MM.1S (cell line): ENCODE measurements at regions not wholly inside any gene's neighbourhood (a gene's known extent, or its start where the extent isn't known, plus 50 kb on each side); places are given as distances from the start of the nearest gene placed in this dataset.

Experiments used
- DNase-seq: peaks from one replicate; pipeline ENCODE4 v3.0.0-alpha.2; 2015
- H2AFZ ChIP-seq: fragments of 300-600 bp; sonication (generic); 2 replicates; pipeline ENCODE4 v1.6.0; 2016; ENCODE audit warnings: antibody characterized with exemption, low read length
- H3F3A ChIP-seq: fragments of 300-600 bp; sonication (generic); 2 replicates; pipeline ENCODE4 v1.6.1; 2016; ENCODE audit warnings: mild to moderate bottlenecking, antibody characterized with exemption, low read length, moderate library complexity, mixed read lengths; ENCODE audit not compliant: insufficient read depth
- H3K27ac ChIP-seq: fragments of 300-600 bp; sonication (generic); 2 replicates; pipeline ENCODE4 v1.5.1; 2016; ENCODE audit warnings: mild to moderate bottlenecking, low read length
- H3K27me3 ChIP-seq: fragments of 300-600 bp; sonication (generic); replicated peaks from 2 replicates; pipeline ENCODE4 v1.6.0; 2016; ENCODE audit warnings: low read length; ENCODE audit not compliant: insufficient read depth
- H3K36me3 ChIP-seq: fragments of 300-600 bp; sonication (generic); replicated peaks from 2 replicates; pipeline ENCODE4 v1.6.1; 2016; ENCODE audit warnings: mild to moderate bottlenecking, low read length, mixed read lengths; ENCODE audit not compliant: insufficient read depth
- H3K4me1 ChIP-seq: fragments of 300-600 bp; sonication (generic); 2 replicates; pipeline ENCODE4 v1.6.1; 2016; ENCODE audit warnings: low read length, mixed read lengths
- H3K4me2 ChIP-seq: fragments of 300-600 bp; sonication (generic); 2 replicates; pipeline ENCODE4 v1.6.0; 2016; ENCODE audit warnings: low read depth, low read length
- H3K4me3 ChIP-seq: fragments of 300-600 bp; sonication (generic); 2 replicates; pipeline ENCODE4 v1.5.1; 2016; ENCODE audit warnings: low read length, mixed read lengths
- H3K79me2 ChIP-seq: fragments of 300-600 bp; sonication (generic); 2 replicates; pipeline ENCODE4 v1.6.1; 2016; ENCODE audit warnings: mixed run types, low read length, mixed read lengths
- H3K9ac ChIP-seq: fragments of 300-600 bp; sonication (generic); 2 replicates; pipeline ENCODE4 v1.6.1; 2016; ENCODE audit warnings: low read length, mixed read lengths
- H3K9me2 ChIP-seq: fragments of 300-600 bp; sonication (generic); replicated peaks from 2 replicates; pipeline ENCODE4 v1.6.1; 2016; ENCODE audit warnings: mild to moderate bottlenecking, low read length, mixed read lengths; ENCODE audit not compliant: insufficient read depth
- H3K9me3 ChIP-seq: fragments of 300-600 bp; sonication (generic); replicated peaks from 2 replicates; pipeline ENCODE4 v1.6.1; 2016; ENCODE audit warnings: mild to moderate bottlenecking, low read length, mixed read lengths; ENCODE audit not compliant: insufficient read depth
- H4K20me1 ChIP-seq: fragments of 300-600 bp; sonication (generic); 2 replicates; pipeline ENCODE4 v1.6.1; 2016; ENCODE audit warnings: mild to moderate bottlenecking, low read length, moderate library complexity, mixed read lengths; ENCODE audit not compliant: insufficient read depth
- EZH2 ChIP-seq: fragments of 300-600 bp; sonication (generic); optimal IDR thresholded peaks from 2 replicates; pipeline ENCODE3; 2017; ENCODE audit warnings: low read depth, mild to moderate bottlenecking, antibody characterized with exemption, low read length, mixed read lengths
- EZH2phosphoT487 ChIP-seq: fragments of 300-600 bp; sonication (generic); IDR thresholded peaks from 2 replicates; pipeline ENCODE4 v1.6.1; 2018; ENCODE audit warnings: antibody characterized with exemption, low read length
- TF ChIP-seq, protein P1 (sequence below): fragments of 300-600 bp; sonication (generic); IDR thresholded peaks from 2 replicates; pipeline ENCODE4 v1.5.1; 2016; ENCODE audit warnings: antibody characterized with exemption, low read length, mixed read lengths

DNA sequence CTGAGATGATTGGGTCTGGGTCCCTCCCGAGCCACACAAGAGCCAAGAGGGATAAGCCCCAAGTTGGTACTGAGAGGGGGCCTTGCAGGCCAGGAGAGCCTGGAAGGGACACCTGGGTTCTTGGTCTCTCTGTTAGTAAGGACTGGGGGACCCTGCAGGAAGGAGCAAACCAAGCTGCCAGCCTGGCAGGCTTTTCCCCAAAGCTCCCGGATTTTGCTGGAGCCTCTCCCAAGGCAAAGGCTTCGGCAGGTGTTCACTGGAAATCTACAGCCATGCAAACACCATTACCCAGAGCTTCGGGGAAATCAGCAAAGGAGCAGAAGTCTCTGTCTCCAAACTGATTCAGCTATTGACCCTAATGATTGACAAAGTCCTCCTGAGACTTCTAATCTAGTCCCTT lies 527.9 kb downstream of the BUD13 start:
- Histone ChIP-seq H3K4me3 (no peak overlapping the region), H3K27me3 (no peaks in the 10 kb centered on the region), H2AFZ (no peak overlapping the region), H3K36me3 (no peaks in the 10 kb centered on the region), H3K27ac (no peak overlapping the region), H3K4me1 (no peaks in the 10 kb centered on the region), H3K4me2 (no peak overlapping the region), H3K9ac (no peak overlapping the region), H3F3A (no peaks in the 10 kb centered on the region), H3K9me3 (no peaks in the 10 kb centered on the region), H4K20me1 (no peaks in the 10 kb centered on the region), H3K9me2 (no peaks in the 10 kb centered on the region), H3K79me2 (no peaks in the 10 kb centered on the region)
- TF ChIP-seq, protein P1, sequence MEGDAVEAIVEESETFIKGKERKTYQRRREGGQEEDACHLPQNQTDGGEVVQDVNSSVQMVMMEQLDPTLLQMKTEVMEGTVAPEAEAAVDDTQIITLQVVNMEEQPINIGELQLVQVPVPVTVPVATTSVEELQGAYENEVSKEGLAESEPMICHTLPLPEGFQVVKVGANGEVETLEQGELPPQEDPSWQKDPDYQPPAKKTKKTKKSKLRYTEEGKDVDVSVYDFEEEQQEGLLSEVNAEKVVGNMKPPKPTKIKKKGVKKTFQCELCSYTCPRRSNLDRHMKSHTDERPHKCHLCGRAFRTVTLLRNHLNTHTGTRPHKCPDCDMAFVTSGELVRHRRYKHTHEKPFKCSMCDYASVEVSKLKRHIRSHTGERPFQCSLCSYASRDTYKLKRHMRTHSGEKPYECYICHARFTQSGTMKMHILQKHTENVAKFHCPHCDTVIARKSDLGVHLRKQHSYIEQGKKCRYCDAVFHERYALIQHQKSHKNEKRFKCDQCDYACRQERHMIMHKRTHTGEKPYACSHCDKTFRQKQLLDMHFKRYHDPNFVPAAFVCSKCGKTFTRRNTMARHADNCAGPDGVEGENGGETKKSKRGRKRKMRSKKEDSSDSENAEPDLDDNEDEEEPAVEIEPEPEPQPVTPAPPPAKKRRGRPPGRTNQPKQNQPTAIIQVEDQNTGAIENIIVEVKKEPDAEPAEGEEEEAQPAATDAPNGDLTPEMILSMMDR: no peak
- no peak for TF ChIP-seq EZH2
- no peak for TF ChIP-seq EZH2phosphoT487
- no peak for DNase-seq

DNA sequence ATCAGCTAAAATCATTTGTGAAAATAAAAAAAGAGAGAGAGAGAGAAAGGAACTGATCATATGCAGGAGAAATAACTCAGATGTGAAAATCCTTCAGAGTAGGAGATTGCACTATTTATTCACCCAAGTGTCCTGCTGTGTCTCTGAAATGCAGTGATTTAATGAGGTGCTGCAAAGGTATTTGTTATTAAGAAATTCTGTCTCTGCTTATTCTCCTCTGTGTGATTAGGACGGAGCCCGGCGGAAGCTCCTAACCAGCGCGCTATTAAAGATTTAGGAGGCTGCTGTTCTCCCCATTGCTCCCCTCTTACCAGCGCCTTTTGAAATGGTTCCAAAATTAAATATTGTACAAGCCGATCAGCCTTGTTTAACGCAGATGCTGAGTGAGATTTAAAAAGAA lies 528.3 kb downstream of the BUD13 start:
- H2AFZ ChIP-seq: no peak overlapping the region
- no peaks in the 10 kb centered on the region for H3K9me2 ChIP-seq
- H4K20me1 ChIP-seq: no peaks in the 10 kb centered on the region
- H3K36me3 ChIP-seq: no peaks in the 10 kb centered on the region
- H3K4me1 ChIP-seq: no peaks in the 10 kb centered on the region
- H3K4me2 ChIP-seq: no peak overlapping the region
- no peak overlapping the region for H3K4me3 ChIP-seq
- no peaks in the 10 kb centered on the region for H3K27me3 ChIP-seq
- H3K9me3 ChIP-seq: no peaks in the 10 kb centered on the region
- TF ChIP-seq EZH2phosphoT487 (no peak), EZH2 (no peak)
- TF ChIP-seq, protein P1: no peak
- no peaks in the 10 kb centered on the region for H3F3A ChIP-seq
- no peak for DNase-seq
- no peaks in the 10 kb centered on the region for H3K79me2 ChIP-seq
- no peak overlapping the region for H3K27ac ChIP-seq
- H3K9ac ChIP-seq: no peak overlapping the region

DNA sequence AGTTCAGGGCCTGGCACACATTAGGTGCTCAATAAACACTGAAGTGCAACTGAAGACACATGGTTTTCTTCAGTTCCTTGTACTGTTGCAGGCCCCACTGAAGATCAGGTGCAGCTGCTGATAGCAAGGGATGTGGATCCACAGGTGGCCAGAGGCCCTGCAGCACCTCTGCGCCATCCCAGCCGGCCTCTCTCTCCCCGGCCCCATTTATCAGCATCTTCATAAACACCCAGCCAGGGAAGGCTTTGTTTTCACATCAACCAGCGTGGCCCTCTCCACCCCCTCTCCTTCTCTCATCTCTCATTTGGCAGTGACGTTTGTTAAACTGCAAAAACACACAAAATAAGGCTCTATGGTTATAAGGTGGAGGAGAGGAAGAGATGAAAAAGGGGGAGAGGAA lies 528.8 kb downstream of the BUD13 start:
- TF ChIP-seq EZH2 (no peak), EZH2phosphoT487 (no peak)
- TF ChIP-seq, protein P1: no peak
- no peaks in the 10 kb centered on the region for H3K36me3 ChIP-seq
- no peak overlapping the region for H3K27ac ChIP-seq
- H3F3A ChIP-seq: no peaks in the 10 kb centered on the region
- DNase-seq: no peak
- no peak overlapping the region for H3K4me2 ChIP-seq
- no peak overlapping the region for H3K4me3 ChIP-seq
- no peaks in the 10 kb centered on the region for H3K4me1 ChIP-seq
- H3K9ac ChIP-seq: no peak overlapping the region
- no peaks in the 10 kb centered on the region for H4K20me1 ChIP-seq
- no peaks in the 10 kb centered on the region for H3K9me3 ChIP-seq
- no peaks in the 10 kb centered on the region for H3K27me3 ChIP-seq
- no peak overlapping the region for H2AFZ ChIP-seq
- H3K79me2 ChIP-seq: no peaks in the 10 kb centered on the region
- no peaks in the 10 kb centered on the region for H3K9me2 ChIP-seq

DNA sequence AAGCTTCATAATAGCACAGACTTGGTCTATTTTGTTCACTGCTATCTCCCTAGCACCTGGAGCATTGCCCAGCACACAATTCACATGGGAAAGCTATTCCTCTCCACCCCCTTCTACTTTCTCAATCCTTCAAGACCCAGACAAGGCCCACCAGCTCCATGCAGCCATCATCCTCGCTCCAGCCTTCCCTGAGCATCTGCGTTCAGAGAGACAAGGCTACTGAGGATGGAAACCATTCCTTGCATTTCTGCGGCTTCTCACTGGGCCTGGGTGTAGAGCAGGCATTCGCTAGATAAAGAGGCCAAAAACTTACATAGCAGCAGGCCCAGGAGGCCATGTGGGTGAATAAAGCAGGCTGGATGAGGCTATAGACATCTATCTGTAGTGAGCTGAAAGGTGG lies 530.8 kb downstream of the BUD13 start:
- no peaks in the 10 kb centered on the region for H3K79me2 ChIP-seq
- no peak overlapping the region for H3K9ac ChIP-seq
- H3K27me3 ChIP-seq: no peaks in the 10 kb centered on the region
- no peaks in the 10 kb centered on the region for H3F3A ChIP-seq
- H3K27ac ChIP-seq: no peak overlapping the region
- TF ChIP-seq EZH2phosphoT487 (no peak), EZH2 (no peak)
- TF ChIP-seq, protein P1: no peak
- H3K36me3 ChIP-seq: no peaks in the 10 kb centered on the region
- no peaks in the 10 kb centered on the region for H3K9me2 ChIP-seq
- H3K4me1 ChIP-seq: no peaks in the 10 kb centered on the region
- no peak overlapping the region for H3K4me2 ChIP-seq
- no peak overlapping the region for H3K4me3 ChIP-seq
- no peak for DNase-seq
- no peaks in the 10 kb centered on the region for H4K20me1 ChIP-seq
- H2AFZ ChIP-seq: no peak overlapping the region
- H3K9me3 ChIP-seq: no peaks in the 10 kb centered on the region
